ENCODE measurements at regions not wholly inside any gene's neighbourhood (a gene's known extent, or its start where the extent isn't known, plus 50 kb on each side); places are given as distances from the start of the nearest gene placed in this dataset.

- no peak for DNase-seq
These were observed 73.4 kb downstream of the PITPNM2 start for GRCh38 chr12:123077298-123078119.

- DNase-seq = peak in 3 of 5 donors; percentile 12 to 86 (median 13)
These were observed 74.1 kb downstream of the PITPNM2 start for GRCh38 chr12:123076604-123077297.

GRCh38 chr12:123075646-123076171 is 75.2 kb downstream of the PITPNM2 start:
- peak; percentile 32 to 89 (median 57) for DNase-seq

GRCh38 chr12:123075087-123075645 is 75.7 kb downstream of the PITPNM2 start:
- DNase-seq = peak in 1 of 5 donors; percentile 39

- no peak for DNase-seq
These were observed 76.7 kb downstream of the PITPNM2 start for GRCh38 chr12:123073962-123074801.

GRCh38 chr12:123073292-123073691 is 77.6 kb downstream of the PITPNM2 start:
- no peak for DNase-seq

- no peak for DNase-seq
These were observed 79.0 kb downstream of the PITPNM2 start for GRCh38 chr12:123071857-123072256.

GRCh38 chr12:123071099-123071800 is 79.6 kb downstream of the PITPNM2 start:
- no peak for DNase-seq

GRCh38 chr12:123070267-123071081 is 80.4 kb downstream of the PITPNM2 start:
- no peak for DNase-seq

GRCh38 chr12:123069436-123070266 is 81.2 kb downstream of the PITPNM2 start:
- DNase-seq = no peak

- no peak for DNase-seq
These were observed 83.2 kb downstream of the PITPNM2 start for GRCh38 chr12:123067654-123068053.

- no peak for DNase-seq
These were observed 84.5 kb downstream of the PITPNM2 start for GRCh38 chr12:123066384-123066710.

GRCh38 chr12:123065676-123066383 is 85.1 kb downstream of the PITPNM2 start:
- DNase-seq = no peak

- no peak for DNase-seq
These were observed 84.6 kb downstream of the ARL6IP4 start for GRCh38 chr12:123064885-123065619.

- no peak for DNase-seq
These were observed 83.9 kb downstream of the ARL6IP4 start for GRCh38 chr12:123064366-123064765.

GRCh38 chr12:123063535-123063934 is 83.1 kb downstream of the ARL6IP4 start:
- DNase-seq = no peak

GRCh38 chr12:123062681-123063486 is 82.4 kb downstream of the ARL6IP4 start:
- no peak for DNase-seq
